OCI-LY7 (cell line): ENCODE measurements at regions not wholly inside any gene's neighbourhood (a gene's known extent, or its start where the extent isn't known, plus 50 kb on each side); places are given as distances from the start of the nearest gene placed in this dataset.

Experiments used
- BruUV-seq: library from RNA; stranded (reverse); fragments of 400-500 nt; replicated peaks from 2 replicates; lab custom pipeline; 2021; lab: Mats Ljungman, UMichigan
- CTCF ChIA-PET: fragments of 300-600 bp; sonication (Branson Sonifier 250); formaldehyde crosslinking; loops from one replicate; lab custom pipeline; 2022; ENCODE audit warnings: antibody characterized with exemption; ENCODE audit not compliant: unreplicated experiment; lab: Charles Lee
- POLR2A ChIA-PET: fragments of 300-600 bp; sonication (Branson Sonifier 250); formaldehyde crosslinking; loops from one replicate; lab custom pipeline; 2022; ENCODE audit warnings: antibody characterized with exemption; lab: Charles Lee
- DNase-seq: peaks from one replicate; pipeline ENCODE4 v3.0.0-alpha.2; 2015; ENCODE audit warnings: low spot score
- H2AFZ ChIP-seq: fragments of 200-600 bp; sonication (generic), shearing (Covaris generic); 2 replicates; pipeline ENCODE4 v1.6.1; 2014; ENCODE audit warnings: mild to moderate bottlenecking, antibody characterized with exemption, low read length, moderate library complexity
- H3K27ac ChIP-seq: fragments of 200-600 bp; sonication (generic); 2 replicates; pipeline ENCODE4 v1.5.1; 2014; ENCODE audit warnings: mixed run types, low read depth, mild to moderate bottlenecking, moderate library complexity, low read length, inconsistent platforms; ENCODE audit not compliant: poor library complexity, severe bottlenecking
- H3K36me3 ChIP-seq: fragments of 200-600 bp; sonication (generic); 2 replicates; pipeline ENCODE4 v1.6.1; 2014; ENCODE audit warnings: mild to moderate bottlenecking, antibody characterized with exemption, low read length, moderate library complexity, mixed read lengths; ENCODE audit not compliant: insufficient read depth
- H3K4me1 ChIP-seq: fragments of 200-600 bp; sonication (generic); 2 replicates; pipeline ENCODE4 v1.5.1; 2014; ENCODE audit warnings: mild to moderate bottlenecking, low read length; ENCODE audit not compliant: insufficient read depth, poor library complexity, severe bottlenecking
- H3K4me2 ChIP-seq: fragments of 200-600 bp; sonication (generic); 2 replicates; pipeline ENCODE4 v1.6.1; 2014; ENCODE audit warnings: mild to moderate bottlenecking, low read length
- H3K4me3 ChIP-seq: fragments of 200-600 bp; sonication (generic); 2 replicates; pipeline ENCODE4 v1.5.1; 2014; ENCODE audit warnings: mild to moderate bottlenecking, low read depth, low read length; ENCODE audit not compliant: poor library complexity, severe bottlenecking
- H3K79me2 ChIP-seq: fragments of 200-600 bp; sonication (generic); 2 replicates; pipeline ENCODE4 v1.6.1; 2016; ENCODE audit warnings: low read depth, mild to moderate bottlenecking, low read length, moderate library complexity, mixed read lengths; ENCODE audit not compliant: insufficient read depth
- H3K9me2 ChIP-seq: fragments of 200-600 bp; sonication (generic); 2 replicates; pipeline ENCODE4 v1.6.1; 2016; ENCODE audit warnings: mild to moderate bottlenecking, low read length, mixed read lengths; ENCODE audit not compliant: insufficient read depth
- H3K9me3 ChIP-seq: fragments of 200-600 bp; sonication (generic); 2 replicates; pipeline ENCODE4 v1.6.1; 2014; ENCODE audit warnings: mild to moderate bottlenecking, mixed run types, low read length, mixed read lengths
- H4K20me1 ChIP-seq: fragments of 200-600 bp; sonication (generic); 2 replicates; pipeline ENCODE4 v1.6.1; 2014; ENCODE audit warnings: mild to moderate bottlenecking, antibody characterized with exemption, low read length, moderate library complexity, mixed read lengths; ENCODE audit not compliant: insufficient read depth
- CTCF ChIP-seq: fragments of 200-600 bp; sonication (generic); conservative IDR thresholded peaks from 2 replicates; pipeline ENCODE4 v1.5.1; 2014; ENCODE audit warnings: mild to moderate bottlenecking, antibody characterized with exemption, low read length, moderate library complexity, mixed read lengths
- EZH2phosphoT487 ChIP-seq: fragments of 200-600 bp; sonication (generic); IDR thresholded peaks from 2 replicates; pipeline ENCODE4 v1.6.1; 2018; ENCODE audit warnings: low read depth, borderline replicate concordance, mild to moderate bottlenecking, mixed run types, antibody characterized with exemption, low read length, moderate library complexity, mixed read lengths
- intact Hi-C: fragments of 100-400 bp; cut with micrococcal nuclease; formaldehyde crosslinking; loops from one replicate; pipeline ENCODE4 v1.10.0; 2022; ENCODE audit not compliant: unreplicated experiment

DNA sequence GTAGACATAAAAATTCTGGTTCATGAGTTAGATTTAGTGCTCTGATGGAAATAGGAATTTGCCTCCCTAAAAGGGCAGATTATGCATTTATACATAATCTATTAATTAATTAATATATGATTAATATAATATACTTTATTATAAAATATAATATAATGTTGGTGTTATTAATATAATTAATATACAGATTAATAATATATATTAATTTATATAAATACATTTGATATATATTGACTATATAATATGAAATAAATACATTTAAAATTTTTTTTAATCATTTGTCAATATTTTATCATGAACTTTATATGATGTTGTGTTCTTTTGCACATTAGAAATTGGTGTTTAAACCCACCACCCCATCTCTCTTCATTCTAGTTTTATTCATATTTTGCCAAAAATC lies 652.1 kb upstream of the ZNF804A start:
- Histone ChIP-seq H3K36me3 (no peaks in the 10 kb centered on the region), H4K20me1 (no peaks in the 10 kb centered on the region), H3K27ac (no peak overlapping the region), H3K79me2 (no peaks in the 10 kb centered on the region), H3K4me2 (no peak overlapping the region), H3K9me3 (no peaks in the 10 kb centered on the region), H3K4me1 (no peaks in the 10 kb centered on the region), H2AFZ (no peak overlapping the region), H3K4me3 (no peak overlapping the region), H3K9me2 (0 out of 2 replicates have a peak, but pooled peaks cover 4% of the 10 kb centered on the region)
- TF ChIP-seq EZH2phosphoT487 (no peak), CTCF (no peak)
- no peak for DNase-seq
- no TSS peak for BruUV-seq
- POLR2A ChIA-PET = no interaction called here
- intact Hi-C loops = no loop called here
- CTCF ChIA-PET = no interaction called here

- Histone ChIP-seq H3K36me3 (no peaks in the 10 kb centered on the region), H3K4me2 (no peak overlapping the region), H4K20me1 (no peaks in the 10 kb centered on the region), H3K4me1 (no peaks in the 10 kb centered on the region), H3K9me2 (no peaks in the 10 kb centered on the region), H3K4me3 (no peak overlapping the region), H3K9me3 (no peaks in the 10 kb centered on the region), H3K79me2 (no peaks in the 10 kb centered on the region), H3K27ac (no peak overlapping the region), H2AFZ (no peak overlapping the region)
- CTCF ChIA-PET = no interaction called here
- TF ChIP-seq EZH2phosphoT487 (no peak), CTCF (no peak)
- intact Hi-C loops = no loop called here
- POLR2A ChIA-PET = interaction anchor here (1.0 kb wide), 1 partner anchor 44 kb away, joined by 3 read pairs; no protein-coding TSS in a partner anchor
- no peak for DNase-seq
- BruUV-seq = no TSS peak
Observed at GRCh38 chr2:183948861-183949260, 649.5 kb upstream of the ZNF804A start.

- ChIA-PET POLR2A (interaction anchor here (0.6 kb wide), 1 partner anchor 18 kb away, joined by 3 read pairs; no protein-coding TSS in a partner anchor), CTCF (no interaction called here)
- Histone ChIP-seq H2AFZ (no peak overlapping the region), H3K9me3 (no peaks in the 10 kb centered on the region), H3K79me2 (no peaks in the 10 kb centered on the region), H4K20me1 (no peaks in the 10 kb centered on the region), H3K4me2 (no peak overlapping the region), H3K27ac (no peak overlapping the region), H3K9me2 (no peaks in the 10 kb centered on the region), H3K4me1 (no peaks in the 10 kb centered on the region), H3K36me3 (no peaks in the 10 kb centered on the region), H3K4me3 (no peak overlapping the region)
- no TSS peak for BruUV-seq
- TF ChIP-seq EZH2phosphoT487 = no peak
- TF ChIP-seq CTCF = no peak
- intact Hi-C loops = no loop called here
- no peak for DNase-seq
Observed at GRCh38 chr2:183950673-183951072, 647.7 kb upstream of the ZNF804A start.
